Urothelium cell line (cell line): ENCODE measurements at regions not wholly inside any gene's neighbourhood (a gene's known extent, or its start where the extent isn't known, plus 50 kb on each side); places are given as distances from the start of the nearest gene placed in this dataset.

Experiments used
- DNase-seq: peaks from one replicate; pipeline ENCODE4 v3.0.0; 2011; ENCODE audit warnings: low spot score, mixed read lengths
- FAIRE-seq: peaks from 2 replicates; lab custom pipeline; 2011; peaks lifted over from hg19 to GRCh38; lab: Jason Lieb, UNC

DNA sequence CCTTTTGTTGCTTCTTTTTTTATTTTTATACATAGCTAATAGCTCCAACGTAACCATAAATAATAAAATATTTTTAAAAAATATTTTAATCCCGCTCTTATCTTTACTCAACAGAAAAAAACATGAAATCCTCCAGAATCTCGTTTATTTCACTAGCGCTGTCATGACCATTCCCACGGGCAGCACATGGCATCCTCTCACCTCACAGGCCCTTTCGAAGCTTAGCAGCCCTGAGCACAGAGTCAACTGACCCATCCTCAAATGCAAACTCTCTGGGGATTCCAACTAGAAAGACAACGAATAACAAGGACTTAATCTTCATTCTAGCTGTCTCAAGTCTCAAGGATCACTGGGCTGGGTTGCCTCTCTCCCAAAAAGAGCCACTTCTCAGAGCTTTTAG lies 285.9 kb upstream of the PPARGC1A start:
- FAIRE-seq (no peak), DNase-seq (no peak)

DNA sequence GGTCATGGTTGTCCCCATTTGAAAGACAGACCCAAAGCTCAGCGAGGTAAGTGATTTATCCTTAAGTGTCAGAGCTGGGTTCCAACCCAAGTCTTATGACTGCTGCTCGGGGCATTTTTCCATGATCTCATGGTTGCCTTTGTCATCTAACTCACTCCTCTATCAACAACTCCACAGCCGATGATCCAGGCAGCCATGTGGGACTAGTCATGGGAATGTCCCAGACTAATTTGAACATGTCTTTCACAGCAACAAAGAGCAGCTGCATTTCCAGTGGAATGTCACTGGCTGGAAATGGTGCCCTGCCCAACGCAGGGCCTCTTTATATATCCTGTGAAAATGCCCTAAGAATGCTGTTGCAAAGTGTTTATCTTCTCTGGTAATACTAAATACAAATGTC lies 284.8 kb upstream of the PPARGC1A start:
- no peak for DNase-seq
- FAIRE-seq = no peak

DNA sequence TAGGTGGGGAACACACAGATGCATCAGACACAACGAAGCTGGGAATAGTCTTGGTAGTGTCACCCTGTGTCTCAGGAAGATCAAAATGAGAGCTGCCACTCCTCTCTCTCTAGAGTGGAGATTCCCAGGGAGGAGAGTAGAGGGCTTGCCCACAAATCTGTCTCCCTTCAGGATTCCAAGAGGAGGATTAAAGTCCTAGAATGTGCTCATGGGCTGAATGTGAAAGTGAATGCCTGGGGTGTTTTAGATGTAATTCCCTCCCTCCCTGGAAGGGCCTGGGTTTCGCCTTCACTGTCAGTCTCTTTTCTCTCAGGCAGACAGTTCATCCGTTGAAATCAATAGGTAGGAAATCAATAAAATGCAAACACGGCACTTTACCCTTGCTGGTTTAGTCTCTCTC lies 282.6 kb upstream of the PPARGC1A start:
- DNase-seq (no peak), FAIRE-seq (no peak)

DNA sequence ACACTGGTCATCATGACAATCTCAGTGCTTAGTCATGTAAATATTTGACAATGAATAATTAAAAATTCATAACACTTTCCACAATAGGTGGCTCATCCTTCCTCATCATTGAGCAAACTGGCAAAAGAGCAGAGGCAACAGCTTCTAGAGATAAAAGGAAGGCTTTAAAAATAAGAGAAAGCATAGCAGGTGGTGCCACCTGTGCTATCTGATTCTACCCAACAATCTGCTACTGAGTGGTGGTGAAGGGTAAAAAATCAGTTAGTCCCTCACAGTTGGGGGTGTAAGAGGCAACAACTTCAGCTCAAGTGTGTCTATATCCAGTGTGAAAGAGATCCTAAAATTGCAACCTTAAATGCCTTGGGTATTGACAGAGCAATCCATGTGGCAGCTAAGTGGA lies 280.1 kb upstream of the PPARGC1A start:
- DNase-seq = no peak
- no peak for FAIRE-seq

DNA sequence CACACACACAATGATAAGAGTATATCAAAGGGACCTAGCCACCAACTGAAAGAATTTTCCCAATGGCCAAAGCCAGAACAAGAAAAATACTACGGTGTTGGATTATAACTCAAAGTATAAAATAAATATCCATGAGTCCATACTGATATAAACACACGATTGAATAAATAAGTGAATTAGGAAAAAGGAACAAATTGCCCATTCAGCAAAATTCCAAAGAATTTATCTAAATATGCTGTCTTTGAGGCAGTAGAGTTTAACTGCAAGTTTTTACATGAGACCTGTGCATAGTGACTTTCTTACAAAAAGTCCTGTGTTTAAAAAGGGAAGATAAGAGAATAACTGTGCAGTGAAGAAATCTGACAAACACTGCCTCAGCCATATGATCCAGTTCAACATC lies 278.8 kb upstream of the PPARGC1A start:
- no peak for FAIRE-seq
- no peak for DNase-seq

DNA sequence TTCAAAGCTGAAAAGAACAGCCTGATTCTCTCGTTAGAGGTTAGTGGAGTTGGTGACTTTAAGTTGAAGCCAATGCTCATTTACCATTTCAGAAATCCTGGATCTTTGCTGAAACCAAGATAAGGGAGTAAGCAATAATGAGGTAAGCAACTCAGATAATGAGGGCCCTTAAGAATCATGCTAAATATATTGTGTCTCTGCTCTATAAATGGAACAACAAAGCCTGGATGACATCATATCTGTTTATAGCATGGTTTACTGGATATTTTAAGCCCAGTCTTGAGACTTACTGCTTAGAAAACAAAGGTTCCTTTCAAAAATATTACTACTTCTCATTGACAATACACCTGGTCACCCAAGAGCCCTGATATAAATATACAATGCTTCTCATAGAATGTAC lies 276.7 kb upstream of the PPARGC1A start:
- DNase-seq = no peak
- no peak for FAIRE-seq

DNA sequence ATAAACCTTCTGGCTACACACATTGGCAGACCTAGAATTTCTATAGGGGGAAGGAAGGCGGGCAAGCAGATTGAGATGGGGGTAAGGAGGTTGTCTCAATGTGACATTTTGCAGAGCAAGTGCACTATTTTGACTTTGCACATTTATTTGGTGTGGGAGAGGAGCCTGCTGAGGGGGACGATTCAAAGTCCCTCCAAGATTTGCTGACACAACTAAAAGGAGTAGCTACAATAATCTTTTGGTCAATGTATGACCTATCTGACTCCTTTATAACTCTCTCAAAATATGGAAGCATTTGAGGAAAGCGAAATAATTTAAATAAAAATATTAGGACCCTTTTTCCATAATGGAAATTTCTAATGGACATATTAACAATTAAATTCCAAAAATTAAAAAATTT lies 274.9 kb upstream of the PPARGC1A start:
- FAIRE-seq (no peak), DNase-seq (no peak)

DNA sequence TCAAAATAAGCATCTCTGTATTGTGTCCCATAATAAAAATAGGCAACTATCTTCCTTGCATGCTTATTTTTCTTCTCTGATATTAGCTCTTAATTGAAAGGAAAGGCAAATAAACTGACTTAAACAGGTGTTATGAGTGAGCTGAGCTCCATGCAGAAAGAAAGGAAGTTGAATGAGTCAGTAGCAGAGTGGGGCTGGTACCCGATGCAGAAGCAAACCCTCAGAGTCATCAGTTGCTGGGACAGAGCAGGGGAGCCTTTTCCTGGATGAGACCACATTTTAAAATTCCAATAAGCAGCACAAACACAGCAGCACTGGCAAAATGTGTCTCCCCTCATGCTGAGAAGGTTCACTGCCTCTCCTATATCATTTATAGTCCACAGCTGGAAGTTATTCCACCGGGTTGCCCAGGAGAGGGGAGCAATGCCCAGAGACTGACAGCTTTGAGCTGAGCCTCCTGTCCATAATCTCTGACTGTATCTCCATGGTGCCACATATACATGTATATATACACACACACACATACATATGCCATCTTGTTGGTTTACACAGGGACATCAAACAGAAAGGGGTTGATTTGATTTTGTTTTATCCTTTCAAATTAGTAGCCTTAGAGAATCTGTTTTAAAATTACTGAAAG lies 274.3 kb upstream of the PPARGC1A start:
- FAIRE-seq = no peak
- DNase-seq = no peak

DNA sequence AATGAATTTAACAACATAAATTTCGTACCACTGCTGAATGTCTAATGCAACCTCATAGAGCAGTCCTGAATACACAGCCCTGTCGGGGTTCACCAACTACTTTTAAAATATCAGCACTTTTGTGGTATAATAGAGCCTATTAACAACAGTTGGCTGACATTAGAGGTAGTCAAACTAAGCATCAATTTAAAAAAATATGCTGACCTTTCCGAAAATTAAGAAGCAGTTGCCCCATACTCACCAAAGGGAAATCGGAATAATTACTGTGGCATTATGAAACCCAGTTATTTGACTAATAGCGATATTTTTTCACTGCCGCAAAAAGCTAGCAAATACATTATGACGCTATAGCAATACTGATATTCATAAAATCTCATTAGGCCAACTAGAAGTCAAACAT lies 273.5 kb upstream of the PPARGC1A start:
- FAIRE-seq (no peak), DNase-seq (no peak)

DNA sequence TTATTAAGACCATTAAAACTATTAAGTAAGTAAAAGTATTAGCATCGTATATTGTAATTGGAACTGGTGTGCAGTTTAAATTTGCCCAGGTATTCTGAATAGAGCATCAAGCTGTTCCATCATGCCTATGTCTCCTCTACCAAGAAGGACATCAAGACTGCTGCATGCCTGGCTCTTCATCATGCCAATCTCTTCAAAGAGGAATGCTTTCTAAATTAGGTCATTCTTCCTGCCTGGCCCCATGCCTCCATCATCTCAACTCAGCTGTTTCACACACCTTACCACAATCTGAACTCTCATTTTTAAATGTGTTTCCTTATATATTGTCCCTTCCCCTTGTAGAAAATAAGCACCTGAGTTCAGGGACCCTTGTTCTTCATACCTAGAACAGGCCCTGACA lies 270.5 kb upstream of the PPARGC1A start:
- DNase-seq (peak; percentile 5), FAIRE-seq (no peak)

DNA sequence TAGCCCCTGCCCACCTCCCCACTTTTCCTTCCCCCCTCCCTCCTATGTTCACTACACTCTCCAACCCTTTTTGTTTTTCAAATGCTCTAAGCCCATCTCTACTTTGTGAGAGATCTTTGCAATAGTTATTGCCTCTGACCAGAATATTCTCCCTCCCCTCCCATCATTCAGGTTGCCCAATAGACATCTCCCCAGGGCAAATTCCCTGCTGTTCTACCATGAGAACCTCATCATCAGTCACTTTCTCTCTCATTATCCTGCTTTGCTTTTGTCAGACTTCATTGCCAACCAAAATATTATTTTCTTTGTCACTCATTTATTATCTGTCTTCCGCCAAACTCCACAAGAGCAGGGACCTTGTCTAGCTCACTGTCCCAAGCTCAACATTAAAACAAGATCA lies 268.2 kb upstream of the PPARGC1A start:
- DNase-seq (no peak), FAIRE-seq (no peak)

DNA sequence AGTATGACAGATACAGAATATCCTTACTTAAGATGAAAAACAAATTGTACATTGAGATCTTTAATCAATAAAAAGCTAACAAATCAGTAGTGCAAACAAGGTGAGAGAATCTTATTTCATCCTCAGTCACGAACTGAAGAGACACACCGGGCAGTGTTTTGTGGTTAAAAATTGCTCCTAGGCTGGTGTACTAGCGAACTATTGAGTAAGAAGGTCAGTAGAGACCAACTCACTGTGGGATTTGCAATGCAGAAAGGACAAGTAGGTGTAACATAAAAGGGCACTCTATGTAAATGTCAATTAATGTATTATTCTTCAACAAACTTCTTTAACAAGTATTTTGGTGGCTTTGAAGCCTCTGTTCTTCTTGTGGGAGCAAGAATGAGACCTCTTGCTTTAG lies 260.2 kb upstream of the PPARGC1A start:
- DNase-seq = no peak
- FAIRE-seq = no peak

DNA sequence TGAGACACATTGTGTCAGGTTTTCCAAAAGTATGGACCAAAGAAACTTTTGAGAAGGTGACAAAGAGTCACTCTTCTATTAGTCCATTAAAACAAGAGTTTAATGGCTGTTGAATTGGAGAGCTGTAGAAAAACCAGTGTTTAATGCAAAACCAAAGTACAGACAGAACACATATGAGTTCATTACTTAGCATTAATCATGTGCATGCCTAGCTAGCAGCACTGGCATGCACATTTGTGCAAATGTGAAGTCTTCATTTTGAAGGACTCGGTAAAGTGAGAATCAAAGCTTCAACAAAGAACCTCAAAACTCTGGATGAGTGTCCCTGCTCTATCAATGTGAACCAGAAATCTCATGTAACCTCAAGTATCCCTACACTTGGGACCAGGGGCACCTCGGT lies 256.3 kb upstream of the PPARGC1A start:
- FAIRE-seq (no peak), DNase-seq (no peak)

DNA sequence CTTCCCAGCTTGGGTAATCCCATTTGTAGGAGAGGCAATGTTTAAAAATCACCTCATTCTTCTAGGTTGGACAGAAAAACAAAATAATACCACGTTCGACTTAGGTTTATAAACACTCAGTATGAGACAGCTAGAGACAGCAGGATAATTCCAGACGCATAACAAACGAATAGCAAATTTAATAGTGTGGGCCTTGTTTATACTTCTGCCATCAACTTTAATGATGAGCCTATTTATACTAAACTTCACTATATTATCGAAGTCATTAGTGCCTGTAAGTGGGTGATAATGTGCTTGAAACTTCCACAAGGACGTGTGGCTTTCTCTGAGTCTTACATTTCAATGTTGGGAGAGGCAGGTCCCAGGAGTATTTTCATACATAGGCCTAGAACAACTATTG lies 255.7 kb upstream of the PPARGC1A start:
- no peak for DNase-seq
- FAIRE-seq = no peak

DNA sequence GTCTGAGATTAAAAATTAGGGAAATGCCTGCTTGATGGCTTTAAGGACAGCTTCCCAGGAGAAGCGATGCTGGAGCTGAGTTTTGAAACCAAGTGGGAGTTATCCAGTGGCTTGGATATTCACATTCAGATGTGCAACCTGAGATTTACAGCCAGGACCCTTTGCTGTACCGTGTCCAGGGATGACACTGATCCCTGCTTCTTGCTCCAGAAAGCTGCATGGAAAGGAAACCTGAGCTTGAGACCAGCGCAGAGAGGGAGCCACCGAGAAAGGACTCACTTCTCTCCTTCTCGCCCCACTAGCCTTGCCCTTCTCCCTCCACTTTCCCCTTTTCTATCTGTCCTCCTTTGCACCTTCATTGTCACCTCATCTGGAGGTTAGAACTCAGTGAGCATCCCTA lies 254.5 kb upstream of the PPARGC1A start:
- FAIRE-seq = no peak

DNA sequence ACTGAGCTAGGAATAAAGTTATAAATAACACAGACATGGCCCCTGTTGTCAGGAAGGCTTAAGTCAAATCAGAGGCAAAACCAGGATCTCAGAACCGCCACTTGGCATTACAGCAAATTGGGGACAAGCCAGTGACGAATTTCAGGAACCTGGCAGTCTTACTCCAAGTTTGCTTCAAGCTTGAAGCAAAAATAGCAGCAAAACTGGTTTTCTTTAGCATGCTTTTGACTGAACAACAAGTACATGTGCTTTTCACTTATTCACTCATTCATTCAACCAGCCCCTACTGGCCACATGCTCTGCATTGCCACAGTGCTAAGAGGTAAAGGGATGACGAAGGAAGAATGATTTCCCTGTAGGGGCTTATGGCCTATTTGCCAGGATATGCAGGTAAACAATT lies 253.9 kb upstream of the PPARGC1A start:
- DNase-seq = no peak
- no peak for FAIRE-seq

More for the DNA sequence above, 254.5 kb upstream of the PPARGC1A start:
- no peak for DNase-seq

DNA sequence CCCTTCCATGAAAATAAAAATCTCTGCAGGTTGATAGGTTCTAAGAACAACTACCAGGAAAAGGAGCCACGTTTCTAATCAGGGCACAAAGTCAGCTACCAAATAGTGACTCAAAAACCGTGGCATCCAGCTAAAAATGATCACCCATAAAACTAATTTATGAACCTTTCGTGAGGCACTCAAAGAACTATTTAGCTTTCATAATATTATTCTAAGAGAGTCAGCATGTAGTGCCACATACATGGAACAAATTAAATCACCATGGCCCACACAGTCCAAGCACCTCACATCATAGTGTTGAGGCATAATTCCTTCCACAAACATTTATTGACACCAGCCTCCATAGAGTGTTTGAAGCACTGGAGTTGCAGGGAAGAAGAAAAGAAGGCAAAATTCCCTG lies 252.0 kb upstream of the PPARGC1A start:
- DNase-seq = no peak
- FAIRE-seq = no peak

DNA sequence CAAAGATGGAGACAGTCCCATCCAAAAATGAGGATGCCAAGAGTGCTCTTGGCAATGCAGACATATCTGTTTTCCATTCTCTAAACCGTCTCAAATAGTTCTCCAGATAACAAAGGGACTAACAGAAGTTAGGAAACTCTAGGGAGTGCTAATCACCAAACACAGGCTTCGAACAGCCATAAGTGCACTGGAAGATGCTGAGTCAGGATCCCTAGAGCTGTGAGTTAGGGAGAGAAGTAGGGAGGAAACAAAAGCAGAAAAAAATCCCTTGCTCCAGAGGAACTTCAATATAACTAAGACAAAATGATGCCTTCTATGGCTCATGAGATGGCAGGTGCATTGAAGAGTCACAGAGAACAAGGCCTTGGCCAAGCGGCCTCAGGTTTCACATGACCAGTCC lies 251.0 kb upstream of the PPARGC1A start:
- no peak for FAIRE-seq
- no peak for DNase-seq

DNA sequence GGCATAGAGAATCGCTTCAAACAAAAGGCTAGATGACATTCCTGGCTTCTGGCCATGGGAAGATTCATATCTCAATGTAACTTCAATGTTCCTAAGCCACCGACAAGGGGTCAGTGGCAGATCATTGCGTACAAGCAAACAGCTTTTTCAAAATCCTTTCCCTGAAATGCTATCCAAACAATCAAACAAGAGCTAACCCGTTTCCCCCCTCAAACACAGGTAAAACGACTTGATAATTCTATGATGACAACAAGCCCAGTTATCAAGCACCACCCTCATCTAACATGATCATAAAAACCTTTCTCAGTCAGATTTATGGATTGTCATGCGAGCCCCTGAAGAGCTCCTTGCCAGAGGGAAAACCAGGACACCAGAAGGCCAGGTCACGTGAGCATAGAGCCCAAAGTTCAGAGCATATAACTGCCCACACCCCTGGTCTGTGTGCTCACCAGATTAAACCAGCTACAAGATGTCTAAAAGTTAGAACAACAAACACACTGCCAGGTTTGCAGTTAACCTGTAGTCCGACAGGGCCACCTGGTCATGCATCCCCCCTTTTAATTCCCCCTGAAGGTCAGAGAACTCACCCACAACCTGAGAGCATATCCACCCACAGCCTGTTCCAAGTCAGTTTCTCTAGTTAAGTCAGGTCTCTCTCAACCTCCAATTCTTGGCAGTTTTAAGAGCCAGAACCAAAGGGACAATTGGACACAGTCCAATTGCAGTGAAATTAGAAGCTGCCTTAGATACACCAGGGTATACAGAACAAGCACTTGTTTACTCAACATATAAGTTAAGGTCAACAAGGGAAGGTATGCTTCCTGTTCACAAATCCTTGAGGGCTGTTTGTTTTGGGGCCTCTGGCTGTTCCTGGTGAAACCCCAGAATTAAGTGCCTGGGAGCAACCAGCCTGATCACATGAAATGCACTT lies 248.1 kb upstream of the PPARGC1A start:
- FAIRE-seq = no peak
- DNase-seq = no peak

DNA sequence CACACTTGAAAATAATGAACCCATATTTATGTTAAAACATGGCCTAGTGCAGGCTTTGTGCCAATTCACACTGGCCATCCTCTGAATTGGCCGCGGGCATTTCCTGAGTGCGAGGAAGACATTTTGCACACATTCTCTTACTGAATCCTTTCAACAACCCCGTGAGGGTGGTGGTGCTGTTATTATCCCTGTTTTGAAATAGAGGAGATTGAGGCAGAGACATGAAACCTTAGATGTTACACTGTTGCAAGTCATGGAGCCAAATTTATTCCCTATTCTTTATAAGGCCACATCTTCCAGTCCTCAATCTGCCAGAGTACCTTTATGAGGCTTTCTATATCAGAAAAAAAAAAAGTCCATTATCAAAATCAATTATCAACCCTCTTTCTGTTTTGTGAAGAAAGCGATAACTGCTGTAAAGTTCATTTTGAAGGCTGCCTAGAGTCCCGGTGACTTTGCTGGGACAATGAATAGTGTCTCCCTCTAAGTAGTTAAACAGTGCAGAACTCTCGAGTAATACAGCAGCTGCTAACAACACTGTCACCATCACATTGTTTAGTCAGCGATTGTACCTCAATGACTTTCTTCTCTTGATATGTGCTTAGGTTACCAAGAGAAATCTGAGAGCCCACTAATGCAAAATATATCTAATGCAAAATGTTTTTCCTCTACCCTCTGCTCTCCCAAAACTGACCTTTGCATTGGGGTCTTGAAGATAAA lies 242.3 kb upstream of the PPARGC1A start:
- FAIRE-seq = no peak
- no peak for DNase-seq

DNA sequence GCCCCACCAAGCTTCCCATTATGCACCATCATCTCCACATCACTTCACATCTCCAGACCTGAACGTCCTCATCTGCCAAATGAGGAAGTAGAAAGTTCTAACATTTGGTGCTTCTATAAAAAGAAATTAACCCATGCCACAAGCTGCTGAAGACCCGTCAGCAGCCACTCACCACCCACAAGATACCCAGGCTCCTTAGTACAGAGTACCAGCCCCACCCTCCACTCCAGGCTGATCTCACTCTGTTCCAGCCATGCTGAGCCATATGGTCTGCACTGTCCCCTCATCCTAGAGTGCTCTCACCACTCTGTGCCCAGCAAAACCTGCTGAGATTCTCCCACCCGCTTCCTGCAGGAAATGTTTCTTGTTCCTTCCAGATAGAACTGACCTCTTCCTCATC lies 240.8 kb upstream of the PPARGC1A start:
- FAIRE-seq = no peak
- DNase-seq = no peak

DNA sequence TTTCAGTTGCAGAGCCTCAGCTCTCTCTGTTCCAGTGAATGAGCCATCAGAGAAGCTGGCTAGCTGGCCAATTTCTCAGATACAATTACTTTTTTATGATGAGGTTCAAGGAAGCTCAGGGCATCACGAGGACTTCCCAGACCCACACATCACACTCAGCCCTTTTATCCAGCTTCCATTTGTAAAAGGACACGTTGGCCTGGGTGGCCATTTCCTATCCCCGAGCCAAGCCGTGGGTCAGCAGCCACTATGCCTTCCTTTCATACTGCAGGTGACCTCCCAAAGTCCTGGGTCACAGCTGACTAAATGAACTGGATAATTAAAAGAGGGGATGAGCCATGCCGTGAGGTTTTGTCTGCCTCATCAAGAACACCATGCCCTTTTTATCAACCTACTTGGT lies 236.9 kb upstream of the PPARGC1A start:
- FAIRE-seq (no peak), DNase-seq (no peak)
